ENCODE measurements at regions not wholly inside any gene's neighbourhood (a gene's known extent, or its start where the extent isn't known, plus 50 kb on each side); places are given as distances from the start of the nearest gene placed in this dataset.

DNA sequence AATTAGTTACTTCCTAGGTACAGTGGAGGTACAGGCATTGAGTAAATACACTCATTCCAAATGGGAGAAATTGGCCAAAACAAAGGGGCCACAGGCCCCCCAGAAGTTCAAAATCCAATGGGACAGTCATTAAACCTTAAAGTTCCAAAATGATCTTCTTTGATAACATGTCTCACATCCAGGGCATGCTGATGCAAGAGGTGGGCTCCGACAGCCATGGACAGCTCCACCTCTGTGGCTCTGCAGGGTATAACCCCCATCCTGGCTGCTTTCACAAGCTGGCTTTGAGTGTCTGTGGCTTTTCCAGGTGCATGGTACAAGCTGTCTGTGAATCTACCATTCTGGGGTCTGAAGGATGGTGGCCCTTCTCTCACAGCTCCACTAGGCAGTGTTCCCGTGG is 488.7 kb downstream of the DCDC2C start:
- TF ChIP-seq SIN3A (IDR thresholded peaks at IDR 0.05; ENCODE audit: borderline replicate concordance, insufficient read depth, low read length) (no peak), POLR2AphosphoS5 (IDR thresholded peaks at IDR 0.05; ENCODE audit: low read depth, low read length) (no peak), TAF1 (IDR thresholded peaks at IDR 0.05; ENCODE audit: borderline replicate concordance, insufficient read depth, low read length) (no peak), FOXP2 (optimal IDR thresholded peaks at IDR 0.05; ENCODE audit: borderline replicate concordance, extremely low read depth, extremely low read length, insufficient read depth) (no peak)
- TF ChIP-seq, protein P1, sequence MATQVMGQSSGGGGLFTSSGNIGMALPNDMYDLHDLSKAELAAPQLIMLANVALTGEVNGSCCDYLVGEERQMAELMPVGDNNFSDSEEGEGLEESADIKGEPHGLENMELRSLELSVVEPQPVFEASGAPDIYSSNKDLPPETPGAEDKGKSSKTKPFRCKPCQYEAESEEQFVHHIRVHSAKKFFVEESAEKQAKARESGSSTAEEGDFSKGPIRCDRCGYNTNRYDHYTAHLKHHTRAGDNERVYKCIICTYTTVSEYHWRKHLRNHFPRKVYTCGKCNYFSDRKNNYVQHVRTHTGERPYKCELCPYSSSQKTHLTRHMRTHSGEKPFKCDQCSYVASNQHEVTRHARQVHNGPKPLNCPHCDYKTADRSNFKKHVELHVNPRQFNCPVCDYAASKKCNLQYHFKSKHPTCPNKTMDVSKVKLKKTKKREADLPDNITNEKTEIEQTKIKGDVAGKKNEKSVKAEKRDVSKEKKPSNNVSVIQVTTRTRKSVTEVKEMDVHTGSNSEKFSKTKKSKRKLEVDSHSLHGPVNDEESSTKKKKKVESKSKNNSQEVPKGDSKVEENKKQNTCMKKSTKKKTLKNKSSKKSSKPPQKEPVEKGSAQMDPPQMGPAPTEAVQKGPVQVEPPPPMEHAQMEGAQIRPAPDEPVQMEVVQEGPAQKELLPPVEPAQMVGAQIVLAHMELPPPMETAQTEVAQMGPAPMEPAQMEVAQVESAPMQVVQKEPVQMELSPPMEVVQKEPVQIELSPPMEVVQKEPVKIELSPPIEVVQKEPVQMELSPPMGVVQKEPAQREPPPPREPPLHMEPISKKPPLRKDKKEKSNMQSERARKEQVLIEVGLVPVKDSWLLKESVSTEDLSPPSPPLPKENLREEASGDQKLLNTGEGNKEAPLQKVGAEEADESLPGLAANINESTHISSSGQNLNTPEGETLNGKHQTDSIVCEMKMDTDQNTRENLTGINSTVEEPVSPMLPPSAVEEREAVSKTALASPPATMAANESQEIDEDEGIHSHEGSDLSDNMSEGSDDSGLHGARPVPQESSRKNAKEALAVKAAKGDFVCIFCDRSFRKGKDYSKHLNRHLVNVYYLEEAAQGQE (IDR thresholded peaks at IDR 0.05; ENCODE audit: insufficient read depth in 1 of 2, low read depth in 2 of 2, low read length in 2 of 2): no peak

DNA sequence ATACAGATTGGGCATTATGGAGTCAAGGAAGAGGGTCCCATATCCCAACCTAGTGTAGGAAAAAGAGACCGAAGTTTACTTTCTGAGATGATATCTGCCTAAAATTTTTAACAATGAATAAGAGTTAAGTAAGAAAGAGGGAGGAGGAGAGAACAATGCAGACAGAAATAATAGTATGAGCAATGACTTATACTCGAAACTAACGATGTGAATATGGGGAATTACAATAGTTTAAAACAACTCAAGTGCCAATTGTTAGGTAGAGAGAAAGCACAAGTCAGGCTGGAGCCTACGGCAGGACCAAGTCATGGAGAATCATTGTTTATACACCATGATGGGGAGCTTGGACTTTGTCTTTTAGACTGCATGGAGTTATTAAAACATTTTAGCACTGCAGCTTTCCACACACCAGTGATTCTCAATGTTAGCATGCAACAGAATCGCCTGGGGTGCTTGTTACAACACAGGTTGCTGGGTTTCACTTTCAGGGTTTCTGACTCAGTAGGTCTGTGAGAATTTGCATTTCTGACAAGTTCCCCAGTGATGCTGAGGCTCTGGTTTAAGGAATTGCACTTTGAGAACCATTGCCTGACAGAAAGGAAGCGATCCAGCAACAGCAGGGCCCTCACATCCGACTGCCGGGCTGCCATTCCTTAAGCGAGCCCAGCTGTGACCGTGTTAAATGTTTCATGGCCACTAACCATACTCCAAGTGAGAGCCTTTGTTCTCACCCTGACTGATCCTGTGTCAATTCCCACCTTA is 511.2 kb downstream of the DCDC2C start:
- TF ChIP-seq, protein P1 (IDR thresholded peaks at IDR 0.05; ENCODE audit: insufficient read depth in 1 of 2, low read depth in 2 of 2, low read length in 2 of 2): no peak
- TF ChIP-seq POLR2AphosphoS5 (IDR thresholded peaks at IDR 0.05; ENCODE audit: low read depth, low read length) (no peak), FOXP2 (optimal IDR thresholded peaks at IDR 0.05; ENCODE audit: borderline replicate concordance, extremely low read depth, extremely low read length, insufficient read depth) (no peak), TAF1 (IDR thresholded peaks at IDR 0.05; ENCODE audit: borderline replicate concordance, insufficient read depth, low read length) (no peak), SIN3A (IDR thresholded peaks at IDR 0.05; ENCODE audit: borderline replicate concordance, insufficient read depth, low read length) (no peak)

DNA sequence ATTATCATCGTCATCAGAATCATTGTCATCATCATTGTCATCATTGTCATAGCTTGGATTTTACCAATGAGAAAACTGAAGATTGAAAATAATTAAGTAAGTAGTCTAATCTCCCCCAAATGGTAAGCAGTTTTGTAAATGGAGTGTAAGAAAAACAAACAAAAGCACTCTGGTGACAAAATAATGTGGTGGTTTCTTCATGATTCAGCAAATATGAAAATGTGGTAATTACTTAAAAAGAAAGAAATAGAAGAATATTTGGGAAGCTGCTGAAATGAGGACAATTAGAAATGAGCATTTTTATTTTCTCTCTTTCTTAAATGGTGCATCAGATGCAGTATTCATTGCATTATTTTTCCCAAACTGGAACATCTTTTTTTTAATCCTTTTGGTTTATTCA is 514.4 kb downstream of the DCDC2C start:
- TF ChIP-seq POLR2AphosphoS5 (IDR thresholded peaks at IDR 0.05; ENCODE audit: low read depth, low read length) (no peak), TAF1 (IDR thresholded peaks at IDR 0.05; ENCODE audit: borderline replicate concordance, insufficient read depth, low read length) (no peak), FOXP2 (optimal IDR thresholded peaks at IDR 0.05; ENCODE audit: borderline replicate concordance, extremely low read depth, extremely low read length, insufficient read depth) (no peak), SIN3A (IDR thresholded peaks at IDR 0.05; ENCODE audit: borderline replicate concordance, insufficient read depth, low read length) (no peak)
- TF ChIP-seq, protein P1 (IDR thresholded peaks at IDR 0.05; ENCODE audit: insufficient read depth in 1 of 2, low read depth in 2 of 2, low read length in 2 of 2): no peak

DNA sequence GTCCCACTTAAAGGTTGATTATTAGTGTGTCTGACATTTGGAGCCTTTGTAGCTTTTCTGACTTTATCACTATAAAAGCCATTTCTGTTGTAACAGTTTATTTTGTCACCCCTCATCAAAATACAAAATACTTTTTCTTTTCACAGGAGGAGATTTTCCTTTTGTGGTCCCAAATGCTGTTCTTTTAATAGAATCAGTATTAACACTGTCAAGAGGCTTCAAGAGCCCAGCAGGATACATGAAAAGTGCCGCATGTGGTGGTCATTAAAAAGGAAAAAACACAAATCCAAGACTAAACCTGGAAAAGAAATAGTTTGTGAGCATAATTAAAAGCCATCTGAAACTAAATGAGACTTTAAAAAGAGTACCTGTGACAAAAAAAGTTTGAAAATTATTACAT is 515.7 kb downstream of the DCDC2C start:
- TF ChIP-seq SIN3A (IDR thresholded peaks at IDR 0.05; ENCODE audit: borderline replicate concordance, insufficient read depth, low read length) (no peak), FOXP2 (optimal IDR thresholded peaks at IDR 0.05; ENCODE audit: borderline replicate concordance, extremely low read depth, extremely low read length, insufficient read depth) (no peak), TAF1 (IDR thresholded peaks at IDR 0.05; ENCODE audit: borderline replicate concordance, insufficient read depth, low read length) (no peak), POLR2AphosphoS5 (IDR thresholded peaks at IDR 0.05; ENCODE audit: low read depth, low read length) (no peak)
- TF ChIP-seq, protein P1 (IDR thresholded peaks at IDR 0.05; ENCODE audit: insufficient read depth in 1 of 2, low read depth in 2 of 2, low read length in 2 of 2): no peak
